ENCODE measurements at regions not wholly inside any gene's neighbourhood (a gene's known extent, or its start where the extent isn't known, plus 50 kb on each side); places are given as distances from the start of the nearest gene placed in this dataset.

DNA sequence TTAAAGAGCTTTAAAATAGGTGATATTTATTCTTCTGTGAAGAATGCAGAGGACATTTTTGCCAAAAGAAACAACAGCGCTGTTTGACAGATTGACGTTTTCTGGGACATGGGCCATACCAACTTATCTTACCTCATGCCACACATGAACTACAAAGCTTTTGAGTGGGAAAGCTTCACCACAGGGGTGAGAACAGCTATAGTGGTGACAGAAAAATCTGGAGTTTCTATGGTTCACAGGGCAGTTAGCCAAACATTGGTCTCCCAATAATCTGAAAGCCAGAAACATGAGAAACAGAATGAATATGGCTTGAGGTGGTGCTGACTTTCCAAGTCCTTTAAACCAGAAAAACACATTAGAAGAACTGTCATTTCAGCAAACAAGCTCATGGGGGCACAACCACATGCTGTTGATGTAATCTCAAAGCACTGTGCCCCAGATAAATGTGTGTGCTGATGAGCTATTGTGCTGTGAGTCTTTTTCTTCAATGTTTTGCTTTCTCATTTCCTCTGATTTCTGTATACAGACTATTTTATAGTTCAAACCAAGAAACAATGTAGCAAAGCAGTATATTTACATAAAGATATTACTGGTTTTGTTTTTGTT, 905.4 kb downstream of the SLC16A7 start:
- H3K27ac ChIP-seq: no peak overlapping the region
- H3K36me3 ChIP-seq: no peaks in the 10 kb centered on the region
- no peaks in the 10 kb centered on the region for H3K4me1 ChIP-seq
- no peak for DNase-seq (ENCODE audit: low spot score in 2 of 2)
- TF ChIP-seq, protein P1, sequence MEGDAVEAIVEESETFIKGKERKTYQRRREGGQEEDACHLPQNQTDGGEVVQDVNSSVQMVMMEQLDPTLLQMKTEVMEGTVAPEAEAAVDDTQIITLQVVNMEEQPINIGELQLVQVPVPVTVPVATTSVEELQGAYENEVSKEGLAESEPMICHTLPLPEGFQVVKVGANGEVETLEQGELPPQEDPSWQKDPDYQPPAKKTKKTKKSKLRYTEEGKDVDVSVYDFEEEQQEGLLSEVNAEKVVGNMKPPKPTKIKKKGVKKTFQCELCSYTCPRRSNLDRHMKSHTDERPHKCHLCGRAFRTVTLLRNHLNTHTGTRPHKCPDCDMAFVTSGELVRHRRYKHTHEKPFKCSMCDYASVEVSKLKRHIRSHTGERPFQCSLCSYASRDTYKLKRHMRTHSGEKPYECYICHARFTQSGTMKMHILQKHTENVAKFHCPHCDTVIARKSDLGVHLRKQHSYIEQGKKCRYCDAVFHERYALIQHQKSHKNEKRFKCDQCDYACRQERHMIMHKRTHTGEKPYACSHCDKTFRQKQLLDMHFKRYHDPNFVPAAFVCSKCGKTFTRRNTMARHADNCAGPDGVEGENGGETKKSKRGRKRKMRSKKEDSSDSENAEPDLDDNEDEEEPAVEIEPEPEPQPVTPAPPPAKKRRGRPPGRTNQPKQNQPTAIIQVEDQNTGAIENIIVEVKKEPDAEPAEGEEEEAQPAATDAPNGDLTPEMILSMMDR (IDR thresholded peaks at IDR 0.05): no peak
- TF ChIP-seq POLR2AphosphoS5 (IDR thresholded peaks at IDR 0.05): no peak
- TF ChIP-seq POLR2A (IDR thresholded peaks at IDR 0.05): no peak
- H3K4me3 ChIP-seq: no peak overlapping the region
- H3K9me3 ChIP-seq: no peaks in the 10 kb centered on the region
- intact Hi-C loops (cut with DNase I; ENCODE audit: low total_unique reads): no loop called here
- H3K27me3 ChIP-seq: no peaks in the 10 kb centered on the region

DNA sequence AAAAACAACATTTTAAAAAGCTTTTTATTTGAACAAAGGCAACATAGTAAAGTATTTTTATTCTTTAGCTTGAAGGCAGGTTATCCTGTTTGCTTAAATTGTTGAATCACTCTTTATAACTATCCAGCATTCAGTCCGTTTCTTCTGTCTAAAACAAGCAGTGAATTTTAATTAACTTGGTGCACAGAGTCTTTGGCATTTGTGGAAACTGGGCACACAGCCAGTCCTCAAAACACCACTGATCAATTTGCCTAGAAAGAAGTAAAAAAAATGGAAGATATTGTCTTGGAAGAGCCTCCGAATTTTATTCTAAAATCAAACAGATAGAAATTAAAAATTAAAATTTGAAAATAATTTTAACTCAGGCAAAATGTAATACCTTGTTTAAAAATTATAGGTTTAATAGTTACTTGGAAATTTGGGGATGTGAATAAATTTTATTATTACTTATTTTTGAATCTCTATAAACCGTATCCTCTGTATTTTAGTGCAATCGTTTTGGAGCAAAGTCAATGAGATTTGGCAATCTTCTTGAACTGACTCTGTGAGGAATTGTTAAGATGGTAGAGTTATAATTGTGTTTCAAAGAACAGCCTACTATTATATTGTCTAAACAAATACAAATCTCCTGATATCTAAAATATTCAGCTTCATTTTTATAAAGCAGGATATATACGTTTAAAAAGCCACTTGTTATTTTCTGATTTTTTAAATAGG, 927.0 kb downstream of the SLC16A7 start:
- H3K36me3 ChIP-seq: no peaks in the 10 kb centered on the region
- H3K27ac ChIP-seq: no peak overlapping the region
- TF ChIP-seq, protein P1 (IDR thresholded peaks at IDR 0.05): no peak
- no peak for TF ChIP-seq POLR2AphosphoS5 (IDR thresholded peaks at IDR 0.05)
- TF ChIP-seq POLR2A (IDR thresholded peaks at IDR 0.05): no peak
- intact Hi-C loops (cut with DNase I; ENCODE audit: low total_unique reads): no loop called here
- DNase-seq (ENCODE audit: low spot score in 2 of 2): no peak
- no peaks in the 10 kb centered on the region for H3K9me3 ChIP-seq
- H3K4me1 ChIP-seq: no peaks in the 10 kb centered on the region
- no peak overlapping the region for H3K4me3 ChIP-seq
- no peaks in the 10 kb centered on the region for H3K27me3 ChIP-seq

DNA sequence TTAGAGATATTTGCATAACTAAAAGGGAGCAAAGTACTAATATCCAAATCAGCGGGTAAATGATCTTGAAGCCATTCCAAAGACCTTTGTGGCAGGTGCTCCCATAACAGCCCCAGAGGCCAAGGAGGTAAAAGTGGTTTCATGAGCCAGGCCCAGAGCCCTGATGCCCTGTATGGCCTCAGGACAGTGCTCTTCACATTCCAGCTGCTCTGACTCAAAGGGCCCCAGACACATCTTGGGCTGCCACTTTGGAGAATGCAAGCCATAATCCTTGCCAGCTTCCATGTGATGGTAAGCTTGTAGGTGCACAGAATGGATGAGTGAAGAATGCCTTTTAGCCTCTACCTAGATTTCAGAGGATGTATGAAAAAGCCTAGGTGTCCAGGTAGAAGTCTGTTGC, 933.4 kb downstream of the SLC16A7 start:
- no peak overlapping the region for H3K27ac ChIP-seq
- intact Hi-C loops (cut with DNase I; ENCODE audit: low total_unique reads): no loop called here
- DNase-seq (ENCODE audit: low spot score in 2 of 2): no peak
- no peaks in the 10 kb centered on the region for H3K9me3 ChIP-seq
- H3K36me3 ChIP-seq: no peaks in the 10 kb centered on the region
- H3K27me3 ChIP-seq: no peaks in the 10 kb centered on the region
- no peak overlapping the region for H3K4me3 ChIP-seq
- no peak for TF ChIP-seq POLR2AphosphoS5 (IDR thresholded peaks at IDR 0.05)
- TF ChIP-seq POLR2A (IDR thresholded peaks at IDR 0.05): no peak
- TF ChIP-seq, protein P1 (IDR thresholded peaks at IDR 0.05): no peak
- no peaks in the 10 kb centered on the region for H3K4me1 ChIP-seq

DNA sequence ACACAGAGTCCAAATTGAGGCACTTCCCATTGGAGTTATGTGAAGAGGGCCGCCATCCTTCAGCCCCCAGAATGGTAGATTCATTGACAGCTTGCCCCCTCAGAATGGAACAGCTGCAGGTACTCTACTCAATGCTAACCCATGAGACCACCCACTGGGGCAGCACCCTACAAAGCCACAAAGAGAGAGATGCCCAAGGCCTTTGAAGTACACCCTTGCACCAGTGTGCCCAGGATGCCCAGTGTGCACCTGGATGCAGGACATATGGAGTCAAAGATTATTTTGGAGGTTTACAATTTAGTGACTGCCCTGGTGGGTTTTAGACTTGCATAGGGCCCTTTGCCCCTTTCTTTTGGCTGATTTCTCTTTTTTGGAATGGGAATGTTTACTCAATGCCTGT, 933.9 kb downstream of the SLC16A7 start:
- no peak overlapping the region for H3K27ac ChIP-seq
- intact Hi-C loops (cut with DNase I; ENCODE audit: low total_unique reads): no loop called here
- no peak overlapping the region for H3K4me3 ChIP-seq
- H3K4me1 ChIP-seq: no peaks in the 10 kb centered on the region
- TF ChIP-seq, protein P1 (IDR thresholded peaks at IDR 0.05): no peak
- TF ChIP-seq POLR2AphosphoS5 (IDR thresholded peaks at IDR 0.05) (no peak), POLR2A (IDR thresholded peaks at IDR 0.05) (no peak)
- no peak for DNase-seq (ENCODE audit: low spot score in 2 of 2)
- H3K9me3 ChIP-seq: no peaks in the 10 kb centered on the region
- no peaks in the 10 kb centered on the region for H3K36me3 ChIP-seq
- no peaks in the 10 kb centered on the region for H3K27me3 ChIP-seq

GRCh38 chr12:60535363-60535762, 939.5 kb downstream of the SLC16A7 start:
- no peak overlapping the region for H3K4me3 ChIP-seq
- no peaks in the 10 kb centered on the region for H3K4me1 ChIP-seq
- no peaks in the 10 kb centered on the region for H3K9me3 ChIP-seq
- H3K27ac ChIP-seq: no peak overlapping the region
- no peaks in the 10 kb centered on the region for H3K36me3 ChIP-seq
- no peak for TF ChIP-seq POLR2A (IDR thresholded peaks at IDR 0.05)
- TF ChIP-seq POLR2AphosphoS5 (IDR thresholded peaks at IDR 0.05): no peak
- TF ChIP-seq, protein P1 (IDR thresholded peaks at IDR 0.05): no peak
- no peak for DNase-seq (ENCODE audit: low spot score in 2 of 2)
- intact Hi-C loops (cut with DNase I; ENCODE audit: low total_unique reads): no loop called here
- H3K27me3 ChIP-seq: no peaks in the 10 kb centered on the region

All from breast epithelium (tissue), 4 donors.